NCI-H2171 (cell line): ENCODE measurements at regions not wholly inside any gene's neighbourhood (a gene's known extent, or its start where the extent isn't known, plus 50 kb on each side); places are given as distances from the start of the nearest gene placed in this dataset.

Experiments used
- DNase-seq: peaks from one replicate; lab custom pipeline; 2025; lab: John Stamatoyannopoulos, UW

GRCh38 chr4:99712530-99712929 is 54.9 kb upstream of the C4orf54 start:
- no peak for DNase-seq

- no peak for DNase-seq
These were observed 54.5 kb upstream of the C4orf54 start for GRCh38 chr4:99712099-99712498.

- DNase-seq: no peak
These were observed 54.0 kb upstream of the C4orf54 start for GRCh38 chr4:99711657-99712056.

GRCh38 chr4:99710681-99711345 is 53.2 kb upstream of the C4orf54 start:
- DNase-seq: no peak

GRCh38 chr4:99710020-99710419 is 52.4 kb upstream of the C4orf54 start:
- DNase-seq: no peak

GRCh38 chr4:99708551-99708950 is 50.9 kb upstream of the C4orf54 start:
- no peak for DNase-seq
